Inflammatory macrophage (primary cell): ENCODE measurements at regions not wholly inside any gene's neighbourhood (a gene's known extent, or its start where the extent isn't known, plus 50 kb on each side); places are given as distances from the start of the nearest gene placed in this dataset.
"Not testable (repeated sequence)": the region's sequence is repeated elsewhere in the genome, so short reads cannot be mapped to it uniquely, and the experiment has no call there.

Experiments used
- DNase-seq, 2 donors: peaks; one replicate each; pipeline ENCODE4 v3.0.0-alpha.2; 2020 to 2022

- no peak for DNase-seq
These were observed 99.2 kb downstream of the SHOX start for GRCh38 chrX:729583-730409.

DNA sequence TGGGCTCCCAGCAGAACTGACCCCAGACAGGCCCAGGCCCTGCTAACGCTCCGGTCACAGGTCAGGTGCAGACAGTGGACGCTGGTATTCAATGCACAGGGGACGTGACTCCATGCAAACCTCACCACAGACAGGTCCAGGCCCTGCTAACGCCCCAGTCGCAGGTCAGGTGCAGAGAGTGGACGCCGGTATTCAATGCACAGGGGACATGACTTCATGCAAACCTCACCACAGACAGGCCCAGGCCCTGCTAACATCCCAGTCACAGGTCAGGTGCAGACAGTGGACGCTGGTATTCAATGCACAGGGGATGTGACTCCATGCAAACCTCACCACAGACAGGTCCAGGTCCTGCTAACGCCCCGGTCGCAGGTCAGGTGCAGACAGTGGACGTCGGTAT is 98.5 kb downstream of the SHOX start:
- DNase-seq: not testable (repeated sequence)

DNA sequence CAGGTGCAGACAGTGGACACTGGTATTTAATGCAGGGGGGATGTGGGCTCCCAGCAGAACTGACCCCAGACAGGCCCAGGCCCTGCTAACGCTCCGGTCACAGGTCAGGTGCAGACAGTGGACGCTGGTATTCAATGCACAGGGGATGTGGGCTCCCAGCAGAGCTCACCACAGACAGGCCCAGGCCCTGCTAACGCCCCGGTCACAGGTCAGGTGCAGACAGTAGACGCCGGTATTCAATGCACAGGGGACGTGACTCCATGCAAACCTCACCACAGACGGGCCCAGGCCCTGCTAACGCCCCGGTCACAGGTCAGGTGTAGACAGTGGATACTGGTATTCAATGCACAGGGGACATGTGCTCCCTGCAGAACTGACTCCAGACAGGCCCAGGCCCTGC is 98.0 kb downstream of the SHOX start:
- not testable (repeated sequence) for DNase-seq

GRCh38 chrX:727738-728621 is 97.4 kb downstream of the SHOX start:
- no peak for DNase-seq

- DNase-seq: no peak
These were observed 95.4 kb downstream of the SHOX start for GRCh38 chrX:725971-726370.

GRCh38 chrX:724256-724655 is 93.7 kb downstream of the SHOX start:
- DNase-seq: no peak

DNA sequence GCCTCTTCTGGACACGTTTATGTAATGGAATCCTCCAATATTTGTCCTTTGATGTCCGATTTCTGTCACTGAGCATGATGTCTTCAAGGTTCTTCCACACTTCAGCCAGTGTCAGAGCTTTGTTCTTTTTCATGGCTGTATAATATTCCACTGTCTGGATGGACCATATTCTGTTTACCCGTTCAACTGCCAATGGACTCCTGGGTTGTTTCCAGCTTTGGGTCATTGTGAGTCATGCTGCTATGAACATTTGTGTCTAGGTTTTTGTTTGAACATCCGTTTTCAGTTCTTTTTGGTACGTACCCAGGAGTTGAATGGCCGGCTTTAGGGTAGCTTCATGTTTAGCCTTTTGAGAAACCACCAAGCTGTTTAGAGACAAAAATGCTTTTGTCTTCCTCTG is 93.2 kb downstream of the SHOX start:
- DNase-seq: no peak

DNA sequence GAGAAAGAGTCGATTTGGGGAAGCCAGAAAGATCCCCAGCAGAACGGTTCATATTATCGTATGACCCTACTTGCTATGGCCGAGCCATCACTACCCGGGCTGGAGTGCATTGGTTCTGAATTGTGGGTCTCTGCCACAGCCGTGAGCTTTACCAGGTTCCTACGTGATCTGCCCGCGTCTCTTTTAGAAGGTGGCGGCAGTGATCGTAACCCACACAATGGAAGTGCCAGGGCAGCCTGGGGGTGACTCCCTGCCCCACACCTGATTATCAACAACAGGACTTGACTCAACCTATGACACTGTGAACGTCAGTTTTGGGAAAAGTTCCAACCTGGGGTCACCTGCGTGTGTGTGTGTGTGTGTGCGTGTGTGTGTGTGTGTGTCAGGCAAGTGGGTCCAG is 90.8 kb downstream of the SHOX start:
- DNase-seq: no peak

- DNase-seq: no peak
These were observed 90.2 kb downstream of the SHOX start for GRCh38 chrX:720825-721224.

GRCh38 chrX:720250-720649 is 89.7 kb downstream of the SHOX start:
- DNase-seq: no peak

DNA sequence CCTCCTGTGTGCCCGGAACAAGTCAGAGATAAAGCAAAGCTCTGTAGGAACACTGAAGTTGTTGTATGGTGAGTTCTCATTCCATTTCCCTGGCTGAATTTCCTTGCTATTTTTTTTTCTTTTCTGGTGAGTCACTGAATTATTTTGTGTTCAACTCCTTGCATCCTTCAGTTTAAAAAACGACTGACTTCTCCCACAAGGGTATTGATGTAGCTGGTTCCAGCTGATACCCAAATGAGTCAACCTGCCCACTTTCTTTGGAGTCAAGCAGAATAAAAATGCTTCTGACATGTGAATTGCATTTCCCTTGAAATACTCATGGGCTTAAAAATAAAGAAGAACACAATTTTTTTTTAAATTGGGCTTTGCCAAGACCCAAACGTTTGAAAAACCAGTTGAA is 85.5 kb downstream of the SHOX start:
- no peak for DNase-seq

DNA sequence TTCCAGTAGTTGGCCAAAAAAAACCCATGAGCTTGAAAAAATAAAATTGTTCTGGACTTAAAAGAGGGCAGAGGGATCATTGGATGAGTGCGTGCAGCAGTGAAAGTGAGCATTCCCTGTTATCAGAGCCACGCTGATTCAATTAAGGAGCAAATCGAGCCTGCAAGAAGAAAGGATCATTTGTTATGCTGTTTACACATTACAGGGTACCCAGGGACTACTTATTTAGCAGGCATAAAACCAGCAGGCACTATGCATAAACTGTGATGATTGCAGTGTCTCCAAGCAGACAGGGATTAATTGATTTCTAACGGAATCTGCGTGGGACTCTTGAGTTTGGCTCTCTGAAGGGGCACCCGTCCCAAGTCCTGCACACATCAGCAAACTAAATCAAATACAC is 83.5 kb downstream of the SHOX start:
- no peak for DNase-seq
